CD14-positive monocyte (primary cell): ENCODE measurements at regions not wholly inside any gene's neighbourhood (a gene's known extent, or its start where the extent isn't known, plus 50 kb on each side); places are given as distances from the start of the nearest gene placed in this dataset.
A peak's percentile ranks its signal among the peaks of the same experiment; 100 is the strongest.

Experiments
- DNase-seq, 3 donors: peaks; one replicate each; pipeline ENCODE4 v3.0.0-alpha.2; 2011 to 2022
- H2AFZ ChIP-seq: 2 replicates; pipeline ENCODE4 v1.6.0; 2012; ENCODE audit warnings: mild to moderate bottlenecking, low read depth, low read length, inconsistent platforms; ENCODE audit not compliant: insufficient read depth, poor library complexity, severe bottlenecking
- H3K27ac ChIP-seq, 2 donors: 1 replicate in 1 of 2; 2 replicates in 1 of 2; pipeline ENCODE4 v1.5.1; 2012 to 2013; ENCODE audit warnings: low read length in 2 of 2, control low read depth in 1 of 2, inconsistent platforms in 1 of 2, low read depth in 1 of 2, mild to moderate bottlenecking in 1 of 2
- H3K27me3 ChIP-seq, 2 donors: one replicate each; pipeline versions ENCODE4 v1.6.0 to v1.6.1; 2011 to 2013; ENCODE audit warnings: low read length in 2 of 2; ENCODE audit not compliant: control insufficient read depth in 2 of 2, insufficient read depth in 2 of 2
- H3K36me3 ChIP-seq, 2 donors: replicated peaks in 1 of 2; 1 replicate in 1 of 2; 2 replicates in 1 of 2; pipeline versions ENCODE4 v1.5.1 to v1.6.1; 2012 to 2013; ENCODE audit warnings: low read length in 2 of 2, control low read depth in 1 of 2, inconsistent platforms in 1 of 2, mild to moderate bottlenecking in 1 of 2; ENCODE audit not compliant: insufficient read depth in 2 of 2, control insufficient read depth in 1 of 2
- H3K4me1 ChIP-seq, 2 donors: 1 replicate in 1 of 2; 2 replicates in 1 of 2; pipeline versions ENCODE4 v1.5.1 to v1.6.1; 2012 to 2013; ENCODE audit warnings: low read length in 2 of 2, control low read depth in 1 of 2, inconsistent platforms in 1 of 2, mild to moderate bottlenecking in 1 of 2, moderate library complexity in 1 of 2; ENCODE audit not compliant: insufficient read depth in 2 of 2, control insufficient read depth in 1 of 2
- H3K4me2 ChIP-seq: replicated peaks from 2 replicates; pipeline ENCODE3; 2012; ENCODE audit warnings: low read length, moderate library complexity, mild to moderate bottlenecking; ENCODE audit not compliant: poor library complexity, severe bottlenecking; ENCODE audit errors: extremely low read depth
- H3K4me3 ChIP-seq, 3 experiments: fragments of 200-600 bp in 1 of 3; sonication (generic) in 1 of 3; replicated peaks in 1 of 3; 1 replicate in 2 of 3; 2 replicates in 1 of 3; pipeline ENCODE4 v1.5.1; 2011 to 2013; ENCODE audit warnings: low read length in 3 of 3, mild to moderate bottlenecking in 3 of 3, control low read depth in 2 of 3, low read depth in 2 of 3, inconsistent platforms in 1 of 3, moderate library complexity in 1 of 3
- H3K79me2 ChIP-seq: 2 replicates; pipeline ENCODE4 v1.6.0; 2012; ENCODE audit warnings: mild to moderate bottlenecking, control low read depth, inconsistent platforms, low read length, moderate library complexity; ENCODE audit not compliant: insufficient read depth
- H3K9ac ChIP-seq: 2 replicates; pipeline ENCODE4 v1.6.0; 2017; ENCODE audit warnings: low read length, mild to moderate bottlenecking; ENCODE audit not compliant: insufficient read depth, poor library complexity, severe bottlenecking
- H3K9me3 ChIP-seq, 2 donors: replicated peaks in 1 of 2; 1 replicate in 1 of 2; 2 replicates in 1 of 2; pipeline versions ENCODE4 v1.5.1 to v1.6.1; 2012 to 2013; ENCODE audit warnings: low read length in 2 of 2, control low read depth in 1 of 2; ENCODE audit not compliant: control insufficient read depth in 1 of 2, insufficient read depth in 1 of 2
- H4K20me1 ChIP-seq: 2 replicates; pipeline ENCODE4 v1.6.0; 2012; ENCODE audit warnings: mild to moderate bottlenecking, low read length, control low read depth, moderate library complexity; ENCODE audit not compliant: insufficient read depth
- H3K27ac Mint-ChIP-seq, 7 donors: one replicate each; pipeline ENCODE4 v1.8.0; 2020; ENCODE audit warnings: mild to moderate bottlenecking in 7 of 7, mixed read lengths in 7 of 7, moderate library complexity in 6 of 7, inconsistent platforms in 2 of 7
- H3K27me3 Mint-ChIP-seq, 3 donors: one replicate each; pipeline ENCODE4 v1.8.0; 2021 to 2022; ENCODE audit warnings: low read depth in 3 of 3, mild to moderate bottlenecking in 3 of 3, mixed read lengths in 3 of 3, moderate library complexity in 3 of 3, inconsistent platforms in 1 of 3
- H3K36me3 Mint-ChIP-seq, 2 donors: one replicate each; pipeline ENCODE4 v1.8.0; 2020; ENCODE audit warnings: mixed read lengths in 2 of 2, inconsistent platforms in 1 of 2, mild to moderate bottlenecking in 1 of 2
- H3K4me1 Mint-ChIP-seq: one replicate; pipeline ENCODE4 v1.8.0; 2020; ENCODE audit warnings: mild to moderate bottlenecking, mixed read lengths
- H3K4me3 Mint-ChIP-seq, 2 donors: one replicate each; pipeline ENCODE4 v1.8.0; 2020; ENCODE audit warnings: mild to moderate bottlenecking in 2 of 2, mixed read lengths in 2 of 2, moderate library complexity in 1 of 2
- H3K9me3 Mint-ChIP-seq, 7 donors: one replicate each; pipeline ENCODE4 v1.8.0; 2020 to 2022; ENCODE audit warnings: mixed read lengths in 7 of 7, mild to moderate bottlenecking in 6 of 7, moderate library complexity in 6 of 7, inconsistent platforms in 2 of 7
- WGBS: methylation state at CpG from one replicate; pipeline ENCODE4 v1.1.5; 2013; ENCODE audit warnings: missing lambda C conversion rate; ENCODE audit not compliant: insufficient coverage; 5-methylcytosine and 5-hydroxymethylcytosine counted together
- intact Hi-C, 2 donors: fragments of 100-400 bp; cut with micrococcal nuclease; formaldehyde crosslinking; loops; one replicate each; pipeline versions ENCODE4 v1.15.0 to v1.15.1; 2023
- TF ChIP-seq, protein P1 (sequence below): fragments of 200-600 bp; IDR thresholded peaks from one replicate; pipeline ENCODE4 v1.8.0; 2022; ENCODE audit warnings: antibody characterized with exemption, mild to moderate bottlenecking

- H3K4me1 ChIP-seq = no peaks in the 10 kb centered on the region
- intact Hi-C loops = no loop called here
- 94% methylated on average over 12 of the region's 13 CpGs for WGBS
- H3K4me3 Mint-ChIP-seq = no peak overlapping the region
- H3K36me3 ChIP-seq = no peaks in the 10 kb centered on the region
- no peak overlapping the region for H3K27ac ChIP-seq
- H3K79me2 ChIP-seq = no peaks in the 10 kb centered on the region
- TF ChIP-seq, protein P1, sequence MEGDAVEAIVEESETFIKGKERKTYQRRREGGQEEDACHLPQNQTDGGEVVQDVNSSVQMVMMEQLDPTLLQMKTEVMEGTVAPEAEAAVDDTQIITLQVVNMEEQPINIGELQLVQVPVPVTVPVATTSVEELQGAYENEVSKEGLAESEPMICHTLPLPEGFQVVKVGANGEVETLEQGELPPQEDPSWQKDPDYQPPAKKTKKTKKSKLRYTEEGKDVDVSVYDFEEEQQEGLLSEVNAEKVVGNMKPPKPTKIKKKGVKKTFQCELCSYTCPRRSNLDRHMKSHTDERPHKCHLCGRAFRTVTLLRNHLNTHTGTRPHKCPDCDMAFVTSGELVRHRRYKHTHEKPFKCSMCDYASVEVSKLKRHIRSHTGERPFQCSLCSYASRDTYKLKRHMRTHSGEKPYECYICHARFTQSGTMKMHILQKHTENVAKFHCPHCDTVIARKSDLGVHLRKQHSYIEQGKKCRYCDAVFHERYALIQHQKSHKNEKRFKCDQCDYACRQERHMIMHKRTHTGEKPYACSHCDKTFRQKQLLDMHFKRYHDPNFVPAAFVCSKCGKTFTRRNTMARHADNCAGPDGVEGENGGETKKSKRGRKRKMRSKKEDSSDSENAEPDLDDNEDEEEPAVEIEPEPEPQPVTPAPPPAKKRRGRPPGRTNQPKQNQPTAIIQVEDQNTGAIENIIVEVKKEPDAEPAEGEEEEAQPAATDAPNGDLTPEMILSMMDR = no peak
- no peaks in the 10 kb centered on the region for H3K4me1 Mint-ChIP-seq
- H4K20me1 ChIP-seq = no peaks in the 10 kb centered on the region
- peaks cover 0 to 4% (median 0%) of the 10 kb centered on the region in 7 donors for H3K9me3 Mint-ChIP-seq
- no peak overlapping the region for H3K4me3 ChIP-seq
- no peak for DNase-seq
- no peak overlapping the region for H2AFZ ChIP-seq
- peaks cover 0 to 9% (median 3%) of the 10 kb centered on the region in 3 donors for H3K27me3 Mint-ChIP-seq
- H3K9me3 ChIP-seq = no peaks in the 10 kb centered on the region
- no peak overlapping the region for H3K9ac ChIP-seq
- H3K27ac Mint-ChIP-seq = peak overlapping the region in 1 of 7 donors; percentile 37
- H3K36me3 Mint-ChIP-seq = no peaks in the 10 kb centered on the region
- no peaks in the 10 kb centered on the region for H3K27me3 ChIP-seq
- no peak overlapping the region for H3K4me2 ChIP-seq
Measured at GRCh38 chrX:1134976-1135375, 77.5 kb downstream of the CRLF2 start.

DNA sequence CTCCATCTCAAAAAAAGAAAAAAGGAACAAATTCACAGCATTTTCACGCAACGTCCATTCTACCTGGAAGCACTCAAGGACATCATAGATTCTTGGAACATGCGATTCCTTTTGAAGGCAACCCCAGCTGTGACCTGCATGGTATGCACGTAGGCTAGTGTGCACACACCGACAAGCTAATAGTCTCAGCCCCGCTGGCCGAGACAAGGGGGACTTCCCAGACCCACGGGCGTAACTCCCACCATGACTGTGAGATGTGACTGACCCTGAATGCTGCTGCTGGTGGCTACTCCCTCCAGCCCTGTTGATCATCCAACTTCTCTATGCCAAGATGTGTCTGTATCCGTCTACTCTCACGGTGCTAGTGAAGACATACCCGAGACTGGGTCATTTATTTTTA is 78.3 kb downstream of the CRLF2 start:
- Histone ChIP-seq H3K27me3 (no peaks in the 10 kb centered on the region), H2AFZ (no peak overlapping the region), H3K4me3 (no peak overlapping the region), H4K20me1 (no peaks in the 10 kb centered on the region), H3K9me3 (no peaks in the 10 kb centered on the region), H3K79me2 (no peaks in the 10 kb centered on the region), H3K4me2 (no peak overlapping the region), H3K27ac (no peak overlapping the region), H3K9ac (no peak overlapping the region), H3K36me3 (no peaks in the 10 kb centered on the region), H3K4me1 (no peaks in the 10 kb centered on the region)
- no peak for DNase-seq
- no peaks in the 10 kb centered on the region for H3K36me3 Mint-ChIP-seq
- TF ChIP-seq, protein P1 = no peak
- peaks cover 0 to 4% (median 3%) of the 10 kb centered on the region in 3 donors for H3K27me3 Mint-ChIP-seq
- intact Hi-C loops = no loop called here
- H3K27ac Mint-ChIP-seq = no peak overlapping the region
- H3K4me1 Mint-ChIP-seq = no peaks in the 10 kb centered on the region
- WGBS = 93% methylated on average over 7 of the region's 12 CpGs
- peaks cover 0 to 4% (median 0%) of the 10 kb centered on the region in 7 donors for H3K9me3 Mint-ChIP-seq
- no peak overlapping the region for H3K4me3 Mint-ChIP-seq
